ENCODE measurements at regions not wholly inside any gene's neighbourhood (a gene's known extent, or its start where the extent isn't known, plus 50 kb on each side); places are given as distances from the start of the nearest gene placed in this dataset.
A peak's percentile ranks its signal among the peaks of the same experiment; 100 is the strongest.

GRCh38 chr22:20656902-20657836 is 116.7 kb upstream of the SERPIND1 start:
- intact Hi-C loops (cut with DNase I; ENCODE audit: low total_unique reads), result no loop called here
- Histone ChIP-seq H3K4me3 (peak overlapping the region in 1 of 2 donors; percentile 35), H3K9me3 (no peaks in the 10 kb centered on the region), H3K36me3 (ENCODE audit: low read depth, missing control alignments) (no peaks in the 10 kb centered on the region), H3K27ac (no peak overlapping the region), H3K27me3 (no peaks in the 10 kb centered on the region), H3K4me1 (no peaks in the 10 kb centered on the region)
- WGBS, 2 donors, result 55 to 71% methylated on average over 13 to 17 of the region's 17 CpGs
- TF ChIP-seq, protein P1, sequence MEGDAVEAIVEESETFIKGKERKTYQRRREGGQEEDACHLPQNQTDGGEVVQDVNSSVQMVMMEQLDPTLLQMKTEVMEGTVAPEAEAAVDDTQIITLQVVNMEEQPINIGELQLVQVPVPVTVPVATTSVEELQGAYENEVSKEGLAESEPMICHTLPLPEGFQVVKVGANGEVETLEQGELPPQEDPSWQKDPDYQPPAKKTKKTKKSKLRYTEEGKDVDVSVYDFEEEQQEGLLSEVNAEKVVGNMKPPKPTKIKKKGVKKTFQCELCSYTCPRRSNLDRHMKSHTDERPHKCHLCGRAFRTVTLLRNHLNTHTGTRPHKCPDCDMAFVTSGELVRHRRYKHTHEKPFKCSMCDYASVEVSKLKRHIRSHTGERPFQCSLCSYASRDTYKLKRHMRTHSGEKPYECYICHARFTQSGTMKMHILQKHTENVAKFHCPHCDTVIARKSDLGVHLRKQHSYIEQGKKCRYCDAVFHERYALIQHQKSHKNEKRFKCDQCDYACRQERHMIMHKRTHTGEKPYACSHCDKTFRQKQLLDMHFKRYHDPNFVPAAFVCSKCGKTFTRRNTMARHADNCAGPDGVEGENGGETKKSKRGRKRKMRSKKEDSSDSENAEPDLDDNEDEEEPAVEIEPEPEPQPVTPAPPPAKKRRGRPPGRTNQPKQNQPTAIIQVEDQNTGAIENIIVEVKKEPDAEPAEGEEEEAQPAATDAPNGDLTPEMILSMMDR (IDR thresholded peaks at IDR 0.05), result no peak
- TF ChIP-seq POLR2A (IDR thresholded peaks at IDR 0.05), result no peak
- DNase-seq, result peak; percentile 69

Data from testis (tissue), 2 donors.